ENCODE measurements at regions not wholly inside any gene's neighbourhood (a gene's known extent, or its start where the extent isn't known, plus 50 kb on each side); places are given as distances from the start of the nearest gene placed in this dataset.

DNA sequence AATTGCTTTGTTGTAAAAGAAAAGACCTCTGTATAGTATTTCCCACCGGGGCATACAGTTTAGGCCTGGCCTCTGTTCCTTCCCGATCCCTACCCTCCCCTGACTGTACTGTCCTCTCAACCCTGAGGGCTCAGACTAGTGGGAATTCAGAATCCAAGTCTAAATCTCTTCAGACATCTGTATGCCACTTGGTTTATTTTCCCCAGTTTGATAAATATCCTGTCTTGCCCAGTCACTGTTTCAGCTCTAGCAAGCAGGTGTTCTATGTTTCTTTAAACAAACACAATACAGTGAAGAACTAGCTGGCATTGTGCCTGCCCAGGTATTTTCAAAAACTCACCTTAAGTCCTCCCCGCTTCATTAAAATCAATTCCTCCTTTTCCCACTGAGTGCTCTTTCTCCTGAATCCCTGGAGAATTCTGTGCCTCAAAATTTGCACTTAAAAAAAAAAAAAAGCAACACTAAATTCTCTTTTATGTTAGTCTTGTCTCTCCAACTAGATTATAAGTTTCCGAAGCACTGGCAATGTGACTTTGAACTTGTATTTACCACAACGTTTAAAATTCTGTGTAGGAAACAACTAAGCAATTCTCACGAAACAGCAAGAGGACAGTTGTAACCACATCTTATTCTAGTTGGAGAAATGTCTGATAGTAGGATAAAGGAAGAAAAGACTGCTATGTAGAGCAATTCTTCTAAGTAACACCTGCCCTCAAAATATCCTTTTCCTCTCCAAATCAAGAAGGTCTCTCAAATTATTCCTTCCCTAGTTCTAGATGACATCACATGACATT is 112.0 kb upstream of the CARMIL1 start:
- TF ChIP-seq EP300 (IDR thresholded peaks at IDR 0.05) = no peak
- no peak for TF ChIP-seq POLR2A (IDR thresholded peaks at IDR 0.05)
- no peak for TF ChIP-seq POLR2AphosphoS5 (IDR thresholded peaks at IDR 0.05)
- TF ChIP-seq, protein P1, sequence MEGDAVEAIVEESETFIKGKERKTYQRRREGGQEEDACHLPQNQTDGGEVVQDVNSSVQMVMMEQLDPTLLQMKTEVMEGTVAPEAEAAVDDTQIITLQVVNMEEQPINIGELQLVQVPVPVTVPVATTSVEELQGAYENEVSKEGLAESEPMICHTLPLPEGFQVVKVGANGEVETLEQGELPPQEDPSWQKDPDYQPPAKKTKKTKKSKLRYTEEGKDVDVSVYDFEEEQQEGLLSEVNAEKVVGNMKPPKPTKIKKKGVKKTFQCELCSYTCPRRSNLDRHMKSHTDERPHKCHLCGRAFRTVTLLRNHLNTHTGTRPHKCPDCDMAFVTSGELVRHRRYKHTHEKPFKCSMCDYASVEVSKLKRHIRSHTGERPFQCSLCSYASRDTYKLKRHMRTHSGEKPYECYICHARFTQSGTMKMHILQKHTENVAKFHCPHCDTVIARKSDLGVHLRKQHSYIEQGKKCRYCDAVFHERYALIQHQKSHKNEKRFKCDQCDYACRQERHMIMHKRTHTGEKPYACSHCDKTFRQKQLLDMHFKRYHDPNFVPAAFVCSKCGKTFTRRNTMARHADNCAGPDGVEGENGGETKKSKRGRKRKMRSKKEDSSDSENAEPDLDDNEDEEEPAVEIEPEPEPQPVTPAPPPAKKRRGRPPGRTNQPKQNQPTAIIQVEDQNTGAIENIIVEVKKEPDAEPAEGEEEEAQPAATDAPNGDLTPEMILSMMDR (IDR thresholded peaks at IDR 0.05) = no peak
